ENCODE measurements at regions not wholly inside any gene's neighbourhood (a gene's known extent, or its start where the extent isn't known, plus 50 kb on each side); places are given as distances from the start of the nearest gene placed in this dataset.

DNA sequence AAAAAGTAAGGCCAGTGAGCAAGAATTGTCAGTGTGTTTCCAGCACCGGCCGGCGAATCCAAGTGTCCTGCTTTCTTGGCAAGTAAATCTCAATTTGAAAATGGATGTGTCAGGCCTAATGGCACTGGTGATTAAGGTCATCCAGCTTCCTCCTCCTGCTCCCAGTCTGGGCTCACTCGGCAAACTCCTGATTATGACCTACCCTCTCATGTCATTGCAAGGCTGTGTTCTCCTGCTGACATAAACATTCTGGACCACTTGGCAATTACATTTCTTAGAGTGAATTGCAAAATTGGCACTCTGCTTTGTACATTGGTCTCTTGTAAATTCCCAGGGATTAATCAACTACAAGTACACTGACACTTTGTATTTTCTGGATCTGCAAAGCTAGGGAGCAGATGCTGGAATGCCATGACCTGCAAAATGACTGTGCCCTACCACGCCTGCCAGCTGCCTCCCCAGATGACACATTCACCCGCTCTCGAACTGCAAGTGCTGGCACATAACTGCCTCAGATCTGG is 473.8 kb downstream of the KIF20B start:
- Mint-ChIP-seq H3K4me1 (no peaks in the 10 kb centered on the region), H3K4me3 (no peak overlapping the region), H3K9me3 (peaks cover 0 to 2% (median 0%) of the 10 kb centered on the region in 5 donors), H3K36me3 (no peaks in the 10 kb centered on the region), H3K27me3 (no peaks in the 10 kb centered on the region), H3K27ac (no peak overlapping the region)
- ChIA-PET POLR2A (no interaction called here), CTCF (no interaction called here)
- Histone ChIP-seq H3K36me3 (ENCODE audit: insufficient read depth, low read length) (no peaks in the 10 kb centered on the region), H3K9me3 (ENCODE audit: low read length) (no peaks in the 10 kb centered on the region), H3K27me3 (ENCODE audit: insufficient read depth, low read length, poor library complexity, severe bottlenecking) (no peaks in the 10 kb centered on the region), H3K4me1 (ENCODE audit: insufficient read depth, low read length) (no peaks in the 10 kb centered on the region), H3K27ac (ENCODE audit: low read depth, low read length) (no peak overlapping the region), H3K4me3 (ENCODE audit: low read length) (no peak overlapping the region)
- DNase-seq = no peak

- Mint-ChIP-seq H3K4me1 (no peaks in the 10 kb centered on the region), H3K4me3 (no peak overlapping the region), H3K27me3 (no peaks in the 10 kb centered on the region), H3K36me3 (no peaks in the 10 kb centered on the region), H3K27ac (no peak overlapping the region), H3K9me3 (peaks cover 0 to 3% (median 0%) of the 10 kb centered on the region in 5 donors)
- CTCF ChIA-PET = no interaction called here
- H3K4me1 ChIP-seq (ENCODE audit: insufficient read depth, low read length) = no peaks in the 10 kb centered on the region
- H3K27ac ChIP-seq (ENCODE audit: low read depth, low read length) = no peak overlapping the region
- POLR2A ChIA-PET = no interaction called here
- H3K27me3 ChIP-seq (ENCODE audit: insufficient read depth, low read length, poor library complexity, severe bottlenecking) = no peaks in the 10 kb centered on the region
- no peak for DNase-seq
- no peak overlapping the region for H3K4me3 ChIP-seq (ENCODE audit: low read length)
- no peaks in the 10 kb centered on the region for H3K9me3 ChIP-seq (ENCODE audit: low read length)
- H3K36me3 ChIP-seq (ENCODE audit: insufficient read depth, low read length) = no peaks in the 10 kb centered on the region
Measured at GRCh38 chr10:90179696-90180407, 478.5 kb downstream of the KIF20B start.

DNA sequence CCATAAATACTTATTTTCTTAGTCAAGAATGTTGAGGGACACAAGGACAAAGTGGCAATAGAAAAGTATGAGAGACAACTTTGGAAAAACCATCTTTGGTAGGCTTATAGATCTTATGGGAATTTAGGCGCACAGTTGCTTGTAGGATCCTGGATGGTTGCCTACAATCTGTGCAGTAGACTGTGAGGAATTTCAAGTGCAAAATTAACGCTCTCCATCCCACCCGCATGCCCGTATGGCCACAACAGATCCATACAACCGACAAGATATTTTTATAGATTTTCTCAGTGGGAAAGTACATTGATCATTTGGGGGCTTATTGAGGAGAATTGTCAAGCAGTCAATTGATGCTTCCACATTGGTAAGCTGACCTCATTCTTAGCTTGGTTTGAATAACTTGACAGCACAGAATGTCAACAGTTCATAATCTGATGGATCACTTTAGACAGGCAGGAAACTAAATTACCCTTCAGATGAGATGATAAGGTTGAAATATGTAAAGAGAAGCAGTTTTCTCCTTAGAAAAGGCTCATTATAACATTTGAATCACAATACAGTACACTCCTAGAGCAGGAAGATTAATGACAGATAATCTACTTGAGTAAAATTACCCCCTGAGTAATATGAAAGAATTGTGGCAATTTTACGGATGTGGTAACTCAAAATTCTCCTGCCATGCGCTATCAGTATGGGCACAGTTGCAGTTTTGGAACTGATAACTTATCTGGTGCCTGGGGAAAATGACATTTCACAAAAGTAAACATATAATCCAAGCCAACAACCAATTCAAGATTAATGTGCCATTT is 479.7 kb downstream of the KIF20B start:
- Mint-ChIP-seq H3K27me3 (no peaks in the 10 kb centered on the region), H3K4me3 (no peak overlapping the region), H3K27ac (no peak overlapping the region), H3K36me3 (no peaks in the 10 kb centered on the region), H3K4me1 (no peaks in the 10 kb centered on the region), H3K9me3 (peaks cover 0 to 3% (median 0%) of the 10 kb centered on the region in 5 donors)
- no peak for DNase-seq
- Histone ChIP-seq H3K36me3 (ENCODE audit: insufficient read depth, low read length) (no peaks in the 10 kb centered on the region), H3K4me3 (ENCODE audit: low read length) (no peak overlapping the region), H3K27me3 (ENCODE audit: insufficient read depth, low read length, poor library complexity, severe bottlenecking) (no peaks in the 10 kb centered on the region), H3K9me3 (ENCODE audit: low read length) (no peaks in the 10 kb centered on the region), H3K4me1 (ENCODE audit: insufficient read depth, low read length) (no peaks in the 10 kb centered on the region), H3K27ac (ENCODE audit: low read depth, low read length) (no peak overlapping the region)
- ChIA-PET CTCF (no interaction called here), POLR2A (no interaction called here)

GRCh38 chr10:90192825-90193224 is 491.4 kb downstream of the KIF20B start:
- CTCF ChIA-PET = no interaction called here
- no peaks in the 10 kb centered on the region for H3K27me3 Mint-ChIP-seq
- H3K9me3 Mint-ChIP-seq = peaks cover 0 to 2% (median 0%) of the 10 kb centered on the region in 5 donors
- no peak overlapping the region for H3K4me3 ChIP-seq (ENCODE audit: low read length)
- no peaks in the 10 kb centered on the region for H3K36me3 ChIP-seq (ENCODE audit: insufficient read depth, low read length)
- H3K36me3 Mint-ChIP-seq = no peaks in the 10 kb centered on the region
- H3K27ac ChIP-seq (ENCODE audit: low read depth, low read length) = no peak overlapping the region
- no peaks in the 10 kb centered on the region for H3K27me3 ChIP-seq (ENCODE audit: insufficient read depth, low read length, poor library complexity, severe bottlenecking)
- no peaks in the 10 kb centered on the region for H3K9me3 ChIP-seq (ENCODE audit: low read length)
- POLR2A ChIA-PET = no interaction called here
- no peak overlapping the region for H3K4me3 Mint-ChIP-seq
- no peaks in the 10 kb centered on the region for H3K4me1 ChIP-seq (ENCODE audit: insufficient read depth, low read length)
- H3K27ac Mint-ChIP-seq = no peak overlapping the region
- H3K4me1 Mint-ChIP-seq = no peaks in the 10 kb centered on the region
- no peak for DNase-seq

- DNase-seq = no peak
- Histone ChIP-seq H3K36me3 (ENCODE audit: insufficient read depth, low read length) (no peaks in the 10 kb centered on the region), H3K27me3 (ENCODE audit: insufficient read depth, low read length, poor library complexity, severe bottlenecking) (no peaks in the 10 kb centered on the region), H3K4me3 (ENCODE audit: low read length) (no peak overlapping the region), H3K4me1 (ENCODE audit: insufficient read depth, low read length) (no peaks in the 10 kb centered on the region), H3K27ac (ENCODE audit: low read depth, low read length) (no peak overlapping the region), H3K9me3 (ENCODE audit: low read length) (no peaks in the 10 kb centered on the region)
- Mint-ChIP-seq H3K36me3 (no peaks in the 10 kb centered on the region), H3K9me3 (peaks cover 0 to 1% (median 0%) of the 10 kb centered on the region in 5 donors), H3K4me3 (no peak overlapping the region), H3K27me3 (no peaks in the 10 kb centered on the region), H3K4me1 (no peaks in the 10 kb centered on the region), H3K27ac (no peak overlapping the region)
- ChIA-PET POLR2A (no interaction called here), CTCF (no interaction called here)
Measured at GRCh38 chr10:90193240-90193985, 492.0 kb downstream of the KIF20B start.

DNA sequence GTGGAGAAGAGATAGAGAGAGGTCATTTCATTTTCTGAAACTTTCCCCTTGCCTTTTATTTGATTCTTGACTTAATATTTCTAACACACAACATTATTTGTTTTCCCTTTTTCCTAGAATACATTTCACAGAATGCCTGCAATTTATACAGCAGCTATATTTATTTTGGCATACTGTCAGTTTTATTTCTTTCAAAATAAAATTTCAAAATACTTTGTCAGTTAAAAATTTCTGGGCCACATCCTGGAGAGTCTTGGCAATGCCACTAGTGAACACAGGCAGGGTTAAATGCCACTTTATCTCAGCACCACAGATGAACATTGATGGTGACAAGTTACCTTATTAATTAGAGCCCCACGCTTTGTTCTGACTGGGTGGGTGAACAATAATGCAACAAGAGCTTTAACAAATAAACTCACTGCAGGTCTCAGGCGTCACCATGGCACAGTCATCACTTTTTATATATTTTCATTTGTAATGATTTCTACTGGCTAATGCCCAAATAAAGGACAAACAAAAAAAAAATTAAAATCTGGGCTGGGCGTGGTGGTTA is 494.0 kb downstream of the KIF20B start:
- Histone ChIP-seq H3K4me3 (ENCODE audit: low read length) (no peak overlapping the region), H3K27ac (ENCODE audit: low read depth, low read length) (no peak overlapping the region), H3K9me3 (ENCODE audit: low read length) (no peaks in the 10 kb centered on the region), H3K4me1 (ENCODE audit: insufficient read depth, low read length) (no peaks in the 10 kb centered on the region), H3K27me3 (ENCODE audit: insufficient read depth, low read length, poor library complexity, severe bottlenecking) (no peaks in the 10 kb centered on the region), H3K36me3 (ENCODE audit: insufficient read depth, low read length) (no peaks in the 10 kb centered on the region)
- no peaks in the 10 kb centered on the region for H3K9me3 Mint-ChIP-seq
- no peak for DNase-seq
- no peaks in the 10 kb centered on the region for H3K27me3 Mint-ChIP-seq
- H3K27ac Mint-ChIP-seq = no peak overlapping the region
- no peaks in the 10 kb centered on the region for H3K4me1 Mint-ChIP-seq
- no peak overlapping the region for H3K4me3 Mint-ChIP-seq
- ChIA-PET CTCF (no interaction called here), POLR2A (no interaction called here)
- no peaks in the 10 kb centered on the region for H3K36me3 Mint-ChIP-seq

DNA sequence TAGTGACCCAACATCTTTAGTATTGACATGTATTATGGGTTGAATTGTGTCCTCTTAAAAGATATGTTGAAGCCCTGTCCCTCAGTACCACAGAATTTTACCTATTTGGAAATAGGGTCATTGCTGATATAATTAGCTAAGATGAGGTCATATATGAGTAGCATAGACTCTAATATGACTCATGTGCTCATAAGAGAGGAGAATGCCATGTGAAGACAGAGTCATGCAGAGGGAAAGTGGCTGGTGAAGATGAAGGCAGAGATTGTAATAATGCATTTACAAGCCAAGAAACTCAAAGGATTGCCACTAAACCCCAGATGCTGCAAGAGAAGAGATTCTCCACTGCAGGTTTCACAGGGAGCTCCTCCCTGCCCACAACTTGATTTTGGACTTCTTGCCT is 496.4 kb downstream of the KIF20B start:
- ChIA-PET POLR2A (no interaction called here), CTCF (no interaction called here)
- Mint-ChIP-seq H3K36me3 (no peaks in the 10 kb centered on the region), H3K4me1 (no peaks in the 10 kb centered on the region), H3K4me3 (no peak overlapping the region), H3K27me3 (no peaks in the 10 kb centered on the region), H3K27ac (no peak overlapping the region), H3K9me3 (peaks cover 0 to 2% (median 0%) of the 10 kb centered on the region in 5 donors)
- Histone ChIP-seq H3K4me1 (ENCODE audit: insufficient read depth, low read length) (no peaks in the 10 kb centered on the region), H3K27ac (ENCODE audit: low read depth, low read length) (no peak overlapping the region), H3K36me3 (ENCODE audit: insufficient read depth, low read length) (no peaks in the 10 kb centered on the region), H3K27me3 (ENCODE audit: insufficient read depth, low read length, poor library complexity, severe bottlenecking) (no peaks in the 10 kb centered on the region), H3K9me3 (ENCODE audit: low read length) (no peaks in the 10 kb centered on the region), H3K4me3 (ENCODE audit: low read length) (no peak overlapping the region)
- DNase-seq = no peak

- Histone ChIP-seq H3K27ac (ENCODE audit: low read depth, low read length) (no peak overlapping the region), H3K27me3 (ENCODE audit: insufficient read depth, low read length, poor library complexity, severe bottlenecking) (no peaks in the 10 kb centered on the region), H3K4me1 (ENCODE audit: insufficient read depth, low read length) (no peaks in the 10 kb centered on the region), H3K36me3 (ENCODE audit: insufficient read depth, low read length) (no peaks in the 10 kb centered on the region), H3K4me3 (ENCODE audit: low read length) (no peak overlapping the region), H3K9me3 (ENCODE audit: low read length) (no peaks in the 10 kb centered on the region)
- DNase-seq = no peak
- Mint-ChIP-seq H3K36me3 (no peaks in the 10 kb centered on the region), H3K27ac (no peak overlapping the region), H3K4me1 (no peaks in the 10 kb centered on the region), H3K9me3 (peaks cover 0 to 2% (median 0%) of the 10 kb centered on the region in 5 donors), H3K27me3 (no peaks in the 10 kb centered on the region), H3K4me3 (no peak overlapping the region)
- POLR2A ChIA-PET = no interaction called here
- CTCF ChIA-PET = no interaction called here
Measured at GRCh38 chr10:90199093-90199492, 497.7 kb downstream of the KIF20B start.
